OCI-M1 (cell line): ENCODE measurements at regions not wholly inside any gene's neighbourhood (a gene's known extent, or its start where the extent isn't known, plus 50 kb on each side); places are given as distances from the start of the nearest gene placed in this dataset.
"Not testable (repeated sequence)": the region's sequence is repeated elsewhere in the genome, so short reads cannot be mapped to it uniquely, and the experiment has no call there.

Experiments
- DNase-seq: peaks from one replicate; lab custom pipeline; 2025; lab: John Stamatoyannopoulos, UW

GRCh38 chr5:148880197-148880596 lies 53.8 kb downstream of the ADRB2 start:
- DNase-seq, result no peak

DNA sequence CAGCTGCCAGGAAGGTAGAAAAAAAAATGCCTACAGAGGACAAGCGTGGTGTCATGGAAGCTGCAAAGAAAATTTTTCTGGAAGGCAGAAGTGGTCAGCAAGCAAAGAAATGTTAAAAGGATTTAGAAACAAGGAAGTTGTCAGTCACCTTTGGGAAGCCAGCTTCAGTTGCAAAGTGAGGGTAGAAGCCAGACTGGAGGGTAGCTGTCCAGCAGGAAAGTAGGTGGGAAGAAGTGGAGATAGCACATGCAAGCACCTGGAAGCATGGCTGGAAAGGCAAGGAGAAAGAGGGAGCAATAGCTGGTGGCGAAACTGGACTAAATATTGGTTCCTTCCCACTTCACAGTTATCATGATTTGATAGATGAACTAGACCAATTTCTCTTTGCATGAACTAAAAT lies 54.3 kb downstream of the ADRB2 start:
- no peak for DNase-seq

DNA sequence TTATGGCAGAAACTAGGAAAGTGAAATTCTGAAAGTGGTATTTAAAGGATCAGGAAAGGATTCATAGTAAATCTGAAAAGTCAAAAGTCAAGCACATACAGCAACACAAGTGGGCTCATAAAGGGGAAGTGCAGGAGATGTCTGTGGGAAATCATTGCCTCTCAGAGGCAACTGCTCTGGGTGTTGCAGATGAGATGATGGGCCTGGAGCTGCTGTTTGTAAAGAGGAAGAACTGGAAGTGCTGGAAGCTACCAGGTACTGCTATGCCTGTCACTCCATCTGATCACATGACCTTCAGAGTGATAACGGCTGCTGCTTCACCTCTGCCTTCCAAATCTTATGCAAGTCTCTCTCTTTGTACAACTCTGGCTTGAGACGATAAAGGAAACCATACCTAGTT lies 55.9 kb downstream of the ADRB2 start:
- DNase-seq, result no peak

GRCh38 chr5:148884339-148885020 lies 58.1 kb downstream of the ADRB2 start:
- no peak for DNase-seq

DNA sequence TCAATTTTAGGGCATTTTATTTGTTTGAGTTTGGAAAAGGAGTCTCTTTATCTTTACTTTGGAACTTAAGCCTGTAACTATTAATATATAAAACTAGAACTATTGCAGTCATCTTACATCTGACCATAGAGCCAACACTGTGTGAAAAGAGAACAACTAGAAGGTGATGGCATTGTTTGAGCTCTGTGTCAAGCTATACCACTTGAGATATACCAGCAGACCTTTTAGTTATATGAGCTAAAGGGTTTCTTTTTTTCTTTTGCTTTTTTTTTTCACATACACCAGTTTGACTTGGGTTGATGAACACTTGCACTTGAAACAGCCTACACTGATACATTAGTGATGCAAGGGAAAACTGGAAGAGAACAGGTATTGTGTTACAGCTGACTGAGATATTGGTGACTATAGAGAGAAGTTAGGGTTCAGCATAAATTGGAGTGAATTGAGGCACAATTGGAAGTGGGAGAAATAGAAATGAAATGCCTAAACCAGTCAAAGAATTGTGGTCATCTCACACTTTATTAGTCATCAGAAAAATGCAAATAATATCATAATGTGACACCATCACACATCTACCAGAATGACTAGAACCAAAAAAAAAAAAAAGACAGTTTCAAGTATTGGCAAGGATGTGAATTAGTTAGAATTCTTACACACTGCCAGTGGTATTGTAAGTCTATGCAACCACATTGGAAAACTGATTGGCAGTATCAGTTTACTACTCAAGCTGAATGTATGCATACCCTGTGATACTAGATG lies 60.9 kb downstream of the ADRB2 start:
- no peak for DNase-seq

DNA sequence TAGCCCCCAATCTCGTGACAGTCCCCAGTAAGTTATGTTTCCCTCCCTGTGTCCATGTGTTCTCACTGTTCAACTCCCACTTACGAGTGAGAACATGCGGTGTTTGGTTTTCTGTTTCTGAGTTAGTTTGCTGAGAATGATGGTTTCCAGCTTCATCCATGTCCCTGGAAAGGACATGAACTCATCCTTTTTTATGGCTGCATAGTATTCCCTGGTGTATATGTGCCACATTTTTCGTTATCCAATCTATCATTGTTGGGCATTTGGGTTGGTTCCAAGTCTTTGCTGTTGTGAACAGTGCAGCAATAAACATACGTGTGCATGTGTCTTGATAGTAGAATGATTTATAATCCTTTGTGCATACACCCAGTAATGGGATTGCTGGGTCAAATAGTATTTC lies 63.5 kb downstream of the ADRB2 start:
- DNase-seq, result not testable (repeated sequence)

GRCh38 chr5:148895441-148895840 lies 69.0 kb downstream of the ADRB2 start:
- DNase-seq, result not testable (repeated sequence)

GRCh38 chr5:148897842-148898241 lies 71.4 kb downstream of the ADRB2 start:
- DNase-seq, result no peak

DNA sequence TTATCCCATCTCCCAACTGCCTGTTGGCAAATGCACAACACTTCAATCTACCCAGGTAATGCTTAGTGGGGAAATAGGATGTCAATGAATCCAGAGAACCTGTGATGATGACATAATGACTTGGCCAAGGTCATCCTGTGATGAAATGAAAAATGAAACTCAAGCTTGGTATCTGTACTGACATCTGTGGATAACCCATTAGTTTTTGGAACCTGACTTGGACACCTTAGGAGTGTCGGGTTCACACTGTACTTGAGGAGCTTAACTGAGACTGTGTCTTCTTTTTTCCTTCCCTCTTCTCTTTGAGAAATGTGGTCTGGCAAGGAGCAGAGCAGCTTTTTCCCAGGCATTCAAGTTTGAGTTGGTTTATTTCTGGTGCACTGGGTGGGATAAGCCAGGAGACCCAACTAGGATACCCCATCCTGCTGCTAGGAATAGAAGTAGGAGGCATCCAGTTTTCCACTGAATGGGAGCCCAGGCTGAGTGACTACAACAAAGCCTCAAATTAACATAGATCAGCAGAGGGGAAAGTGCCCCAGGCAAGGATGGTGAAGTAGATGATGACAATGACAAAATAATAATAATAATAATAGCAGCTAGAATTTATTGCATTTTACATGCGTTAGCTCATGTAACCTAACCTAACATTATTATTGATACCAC lies 72.1 kb downstream of the ADRB2 start:
- no peak for DNase-seq

GRCh38 chr5:148899993-148900392 lies 73.6 kb downstream of the ADRB2 start:
- DNase-seq, result no peak

- no peak for DNase-seq
Measured at GRCh38 chr5:148902478-148902877, 76.1 kb downstream of the ADRB2 start.

DNA sequence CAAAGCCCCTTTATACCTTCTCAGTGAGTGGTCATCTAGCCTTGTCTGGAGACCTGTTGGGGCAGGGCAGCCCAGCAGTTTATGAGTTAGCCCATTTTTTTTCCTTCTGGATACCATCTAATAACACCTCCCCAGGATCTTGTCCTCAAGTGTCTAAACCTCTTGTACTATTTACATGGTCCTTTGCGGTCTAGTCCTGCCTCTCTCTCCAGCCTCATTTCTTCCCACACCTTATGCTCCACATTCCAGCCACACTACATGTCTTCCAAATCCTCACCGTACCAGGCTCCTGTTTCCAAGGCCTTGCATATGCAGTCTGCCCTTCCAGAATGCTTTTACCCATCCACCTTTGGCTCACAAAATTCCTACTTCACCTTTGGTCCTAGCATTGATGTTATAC lies 77.2 kb downstream of the ADRB2 start:
- DNase-seq, result no peak

DNA sequence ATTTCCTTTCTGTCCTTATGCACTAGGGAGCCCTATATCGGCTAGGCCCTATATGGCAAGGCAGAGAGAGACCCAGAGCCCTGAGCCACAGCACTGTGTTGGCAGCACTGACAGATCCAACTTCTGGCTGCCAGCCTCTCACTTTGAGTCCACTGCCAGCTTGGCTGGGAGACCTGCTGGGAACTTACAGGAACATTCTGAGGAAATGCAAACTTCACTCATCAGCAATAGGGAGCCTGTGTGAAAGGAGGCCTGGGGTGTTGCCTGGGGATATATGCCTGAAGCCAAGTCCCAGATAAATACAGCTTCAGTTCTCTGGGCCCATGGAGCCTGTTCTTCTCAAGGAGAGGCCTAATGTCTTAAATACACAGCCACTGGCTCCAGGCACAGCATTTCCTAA lies 78.0 kb downstream of the ADRB2 start:
- DNase-seq, result no peak

GRCh38 chr5:148905541-148905940 lies 79.1 kb downstream of the ADRB2 start:
- DNase-seq, result no peak

GRCh38 chr5:148906968-148907367 lies 80.6 kb downstream of the ADRB2 start:
- DNase-seq, result no peak

GRCh38 chr5:148909040-148909439 lies 82.6 kb downstream of the ADRB2 start:
- no peak for DNase-seq

- no peak for DNase-seq
Measured at GRCh38 chr5:148909766-148910165, 83.4 kb downstream of the ADRB2 start.

DNA sequence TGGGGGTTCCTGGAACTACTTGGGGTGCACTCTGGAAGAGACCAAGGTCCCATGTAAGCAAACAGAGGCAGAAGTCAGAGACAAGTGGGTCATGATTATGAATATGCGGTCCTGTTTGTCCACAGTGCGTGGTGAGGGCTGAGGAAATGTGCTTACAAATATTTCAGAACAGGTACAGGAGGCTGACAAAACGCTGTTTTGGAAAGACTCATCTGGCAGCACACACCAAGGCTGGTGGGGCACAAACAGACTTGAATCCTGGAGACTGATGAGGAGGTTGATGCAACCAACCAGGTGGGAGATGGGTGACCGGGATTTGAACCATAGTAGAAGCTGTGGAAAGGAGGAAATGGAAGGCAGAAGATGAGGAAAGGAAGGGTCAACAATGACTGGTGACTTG lies 83.8 kb downstream of the ADRB2 start:
- DNase-seq, result no peak

- DNase-seq, result peak; percentile 0
Measured at GRCh38 chr5:148910686-148911361, 84.4 kb downstream of the ADRB2 start.

DNA sequence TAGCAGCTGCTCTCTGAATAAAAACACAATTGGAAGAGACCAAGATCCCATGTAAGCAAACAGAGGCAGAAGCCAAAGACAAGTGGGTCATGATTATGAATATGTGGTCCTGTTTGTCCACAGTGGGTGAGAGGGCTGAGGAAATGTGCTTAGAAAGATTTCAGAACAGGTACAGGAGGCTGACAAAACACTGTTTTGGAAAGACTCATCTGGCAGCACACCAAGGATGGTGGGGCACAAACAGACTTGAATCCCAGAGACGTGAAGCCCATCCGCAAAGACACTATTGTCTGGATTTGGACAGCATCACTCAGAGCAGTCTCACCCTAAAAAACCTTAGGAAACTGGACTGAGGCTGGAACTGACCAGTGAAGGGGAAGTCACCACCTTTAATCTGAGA lies 85.0 kb downstream of the ADRB2 start:
- no peak for DNase-seq

DNA sequence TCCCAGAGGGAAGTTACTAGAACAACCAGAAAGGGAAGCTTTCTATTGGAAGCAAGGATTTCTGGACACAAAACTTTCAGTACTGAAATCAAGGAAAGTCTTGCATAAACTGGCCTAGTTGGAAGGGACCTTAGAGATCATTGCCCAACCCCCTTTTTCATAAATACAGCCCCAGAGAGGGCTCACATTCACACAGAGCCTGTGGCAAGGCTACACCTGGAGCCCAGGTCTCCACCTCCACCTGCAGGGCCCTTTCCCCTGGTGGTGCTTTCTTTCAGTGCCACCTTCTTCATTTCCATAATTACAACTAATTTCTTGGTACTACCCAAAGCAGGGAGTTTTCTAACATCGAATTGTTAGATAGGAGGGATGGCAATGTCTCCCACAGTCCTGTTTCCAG lies 85.7 kb downstream of the ADRB2 start:
- DNase-seq, result no peak

- DNase-seq, result no peak
Measured at GRCh38 chr5:148912714-148913398, 86.4 kb downstream of the ADRB2 start.
